SK-N-MC (cell line): ENCODE measurements at regions not wholly inside any gene's neighbourhood (a gene's known extent, or its start where the extent isn't known, plus 50 kb on each side); places are given as distances from the start of the nearest gene placed in this dataset.

Source experiments
- EZH2 ChIP-seq: fragments of 200-600 bp; sonication (generic); IDR thresholded peaks from one replicate; pipeline ENCODE4 v1.6.1; 2017; ENCODE audit warnings: antibody characterized with exemption
- POLR2AphosphoS5 ChIP-seq: IDR thresholded peaks from 2 replicates; pipeline ENCODE4 v1.6.1; 2012; ENCODE audit warnings: mild to moderate bottlenecking, low read depth, low read length, borderline replicate concordance

- TF ChIP-seq EZH2: no peak
- TF ChIP-seq POLR2AphosphoS5: no peak
Measured at GRCh38 chr3:154642145-154642544, 212.2 kb upstream of the GPR149 start.
